ENCODE measurements at regions not wholly inside any gene's neighbourhood (a gene's known extent, or its start where the extent isn't known, plus 50 kb on each side); places are given as distances from the start of the nearest gene placed in this dataset.

- DNase-seq (no peak), ATAC-seq (ENCODE audit: low read depth) (no peak)
- Mint-ChIP-seq H3K36me3 (ENCODE audit: low read depth) (no peaks in the 10 kb centered on the region), H3K27ac (no peak overlapping the region), H3K9me3 (no peaks in the 10 kb centered on the region), H3K27me3 (no peaks in the 10 kb centered on the region), H3K4me3 (no peak overlapping the region), H3K4me1 (no peaks in the 10 kb centered on the region)
- intact Hi-C loops (cut with micrococcal nuclease), result no loop called here
- no peak for TF ChIP-seq CTCF (IDR thresholded peaks at IDR 0.05)
- POLR2A ChIA-PET, result no interaction called here
- CTCF ChIA-PET, result no interaction called here
Measured at GRCh38 chr5:106311230-106311915, 1359.4 kb downstream of the EFNA5 start.

- no peak overlapping the region for H3K27ac Mint-ChIP-seq
- no peaks in the 10 kb centered on the region for H3K36me3 Mint-ChIP-seq (ENCODE audit: low read depth)
- H3K4me3 Mint-ChIP-seq, result no peak overlapping the region
- DNase-seq (no peak), ATAC-seq (ENCODE audit: low read depth) (no peak)
- no peak for TF ChIP-seq CTCF (IDR thresholded peaks at IDR 0.05)
- CTCF ChIA-PET, result no interaction called here
- intact Hi-C loops (cut with micrococcal nuclease), result no loop called here
- POLR2A ChIA-PET, result no interaction called here
- no peaks in the 10 kb centered on the region for H3K27me3 Mint-ChIP-seq
- no peaks in the 10 kb centered on the region for H3K9me3 Mint-ChIP-seq
- no peaks in the 10 kb centered on the region for H3K4me1 Mint-ChIP-seq
Measured at GRCh38 chr5:106307265-106307664, 1363.5 kb downstream of the EFNA5 start.

- no peaks in the 10 kb centered on the region for H3K9me3 Mint-ChIP-seq
- POLR2A ChIA-PET, result no interaction called here
- H3K27me3 Mint-ChIP-seq, result no peaks in the 10 kb centered on the region
Measured at GRCh38 chr5:106306313-106307028, 1364.3 kb downstream of the EFNA5 start.

GRCh38 chr5:106303911-106304310, 1366.8 kb downstream of the EFNA5 start:
- H3K4me1 Mint-ChIP-seq, result no peaks in the 10 kb centered on the region
- no peaks in the 10 kb centered on the region for H3K27me3 Mint-ChIP-seq
- DNase-seq (no peak), ATAC-seq (ENCODE audit: low read depth) (no peak)
- intact Hi-C loops (cut with micrococcal nuclease), result no loop called here
- no peaks in the 10 kb centered on the region for H3K9me3 Mint-ChIP-seq
- ChIA-PET CTCF (no interaction called here), POLR2A (no interaction called here)
- H3K36me3 Mint-ChIP-seq (ENCODE audit: low read depth), result no peaks in the 10 kb centered on the region
- H3K27ac Mint-ChIP-seq, result no peak overlapping the region
- no peak overlapping the region for H3K4me3 Mint-ChIP-seq
- TF ChIP-seq CTCF (IDR thresholded peaks at IDR 0.05), result no peak

More at GRCh38 chr5:106306313-106307028, 1364.3 kb downstream of the EFNA5 start:
- no peaks in the 10 kb centered on the region for H3K36me3 Mint-ChIP-seq (ENCODE audit: low read depth)
- CTCF ChIA-PET, result no interaction called here
- H3K4me3 Mint-ChIP-seq, result no peak overlapping the region
- H3K27ac Mint-ChIP-seq, result no peak overlapping the region
- intact Hi-C loops (cut with micrococcal nuclease), result no loop called here
- ATAC-seq (ENCODE audit: low read depth) (no peak), DNase-seq (no peak)
- TF ChIP-seq CTCF (IDR thresholded peaks at IDR 0.05), result no peak
- no peaks in the 10 kb centered on the region for H3K4me1 Mint-ChIP-seq

GRCh38 chr5:106292654-106293053, 1378.1 kb downstream of the EFNA5 start:
- intact Hi-C loops (cut with micrococcal nuclease), result no loop called here
- ChIA-PET CTCF (no interaction called here), POLR2A (no interaction called here)
- no peaks in the 10 kb centered on the region for H3K36me3 Mint-ChIP-seq (ENCODE audit: low read depth)
- DNase-seq (no peak), ATAC-seq (ENCODE audit: low read depth) (no peak)
- no peak for TF ChIP-seq CTCF (IDR thresholded peaks at IDR 0.05)
- no peaks in the 10 kb centered on the region for H3K4me1 Mint-ChIP-seq
- H3K4me3 Mint-ChIP-seq, result no peak overlapping the region
- no peaks in the 10 kb centered on the region for H3K9me3 Mint-ChIP-seq
- no peaks in the 10 kb centered on the region for H3K27me3 Mint-ChIP-seq
- no peak overlapping the region for H3K27ac Mint-ChIP-seq

Data from activated B cell treated with CpG ODN at 0.5 μM for 24 hours (primary cell).